ENCODE measurements at regions not wholly inside any gene's neighbourhood (a gene's known extent, or its start where the extent isn't known, plus 50 kb on each side); places are given as distances from the start of the nearest gene placed in this dataset.

DNA sequence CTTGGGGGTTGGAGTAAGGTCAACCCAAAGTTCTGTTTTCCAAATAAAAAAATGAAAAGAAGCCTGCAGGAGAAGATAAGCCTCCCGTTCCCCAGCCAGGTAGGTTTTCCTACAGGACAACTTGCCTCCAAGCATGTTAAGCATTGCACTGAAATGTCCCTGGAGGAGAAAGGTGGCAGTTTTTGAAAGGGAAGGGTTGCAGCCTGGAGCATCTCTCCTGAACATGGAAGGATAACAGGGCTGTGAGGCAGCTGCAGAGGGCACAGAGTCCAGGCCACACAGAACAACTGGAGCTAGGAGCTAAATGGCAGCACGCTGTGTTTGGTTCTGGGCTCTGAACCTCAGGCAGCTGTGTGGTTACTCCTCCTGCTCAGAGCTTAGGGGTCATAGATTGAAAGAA lies 452.9 kb downstream of the TCERG1L start:
- Histone ChIP-seq H4K20me1 (replicated peaks; ENCODE audit: insufficient read depth) (no peaks in the 10 kb centered on the region), H3K27me3 (ENCODE audit: insufficient read depth) (no peaks in the 10 kb centered on the region), H3F3A (replicated peaks; ENCODE audit: low read depth) (no peaks in the 10 kb centered on the region), H3K4me3 (no peak overlapping the region), H3K4me1 (ENCODE audit: insufficient read depth) (no peaks in the 10 kb centered on the region), H3K79me2 (replicated peaks; ENCODE audit: insufficient read depth) (no peaks in the 10 kb centered on the region), H2AFZ (no peak overlapping the region), H3K4me2 (no peak overlapping the region), H3K27ac (ENCODE audit: low read depth) (no peak overlapping the region), H3K36me3 (ENCODE audit: insufficient read depth) (0 out of 2 replicates have a peak, but pooled peaks cover 8% of the 10 kb centered on the region), H3K9me2 (ENCODE audit: insufficient read depth) (no peaks in the 10 kb centered on the region)
- ATAC-seq (no peak), DNase-seq (ENCODE audit: low spot score) (no peak)
- no peaks in the 10 kb centered on the region for H3K4me1 Mint-ChIP-seq
- no peak overlapping the region for H3K27ac Mint-ChIP-seq
- peaks cover 8% of the 10 kb centered on the region for H3K27me3 Mint-ChIP-seq (ENCODE audit: insufficient read depth, low read depth, poor library complexity)
- TF ChIP-seq, protein P1, sequence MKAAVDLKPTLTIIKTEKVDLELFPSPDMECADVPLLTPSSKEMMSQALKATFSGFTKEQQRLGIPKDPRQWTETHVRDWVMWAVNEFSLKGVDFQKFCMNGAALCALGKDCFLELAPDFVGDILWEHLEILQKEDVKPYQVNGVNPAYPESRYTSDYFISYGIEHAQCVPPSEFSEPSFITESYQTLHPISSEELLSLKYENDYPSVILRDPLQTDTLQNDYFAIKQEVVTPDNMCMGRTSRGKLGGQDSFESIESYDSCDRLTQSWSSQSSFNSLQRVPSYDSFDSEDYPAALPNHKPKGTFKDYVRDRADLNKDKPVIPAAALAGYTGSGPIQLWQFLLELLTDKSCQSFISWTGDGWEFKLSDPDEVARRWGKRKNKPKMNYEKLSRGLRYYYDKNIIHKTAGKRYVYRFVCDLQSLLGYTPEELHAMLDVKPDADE (IDR thresholded peaks at IDR 0.05) = no peak
- H3K9me3 Mint-ChIP-seq = peaks cover 87% of the 10 kb centered on the region
- H3K4me3 Mint-ChIP-seq = no peak overlapping the region
- H3K36me3 Mint-ChIP-seq (ENCODE audit: low read depth) = peaks cover 30% of the 10 kb centered on the region

DNA sequence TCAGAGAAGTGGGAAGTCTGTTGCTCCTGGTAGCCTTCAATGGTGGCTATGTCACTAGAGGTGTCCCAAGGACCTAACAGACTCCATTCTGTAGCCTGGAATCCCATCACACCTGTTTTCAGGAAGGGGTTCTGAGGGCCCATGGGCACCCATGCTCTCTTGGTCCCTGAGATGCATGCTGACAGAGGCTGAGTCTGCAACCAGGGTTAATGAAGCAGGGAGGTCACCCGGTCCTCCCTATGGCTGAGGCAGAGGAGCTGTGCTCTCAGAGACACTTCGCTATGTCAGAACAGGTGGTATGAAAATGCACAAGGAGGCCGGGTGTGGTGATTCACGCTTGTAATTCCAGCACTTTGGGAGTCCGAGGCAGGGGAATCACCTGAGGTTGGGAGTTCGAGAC lies 452.1 kb downstream of the TCERG1L start:
- no peaks in the 10 kb centered on the region for H3K79me2 ChIP-seq (replicated peaks; ENCODE audit: insufficient read depth)
- Mint-ChIP-seq H3K4me1 (no peaks in the 10 kb centered on the region), H3K27me3 (ENCODE audit: insufficient read depth, low read depth, poor library complexity) (peaks cover 8% of the 10 kb centered on the region), H3K9me3 (peaks cover 87% of the 10 kb centered on the region), H3K27ac (no peak overlapping the region), H3K36me3 (ENCODE audit: low read depth) (peaks cover 26% of the 10 kb centered on the region), H3K4me3 (no peak overlapping the region)
- H3K9me2 ChIP-seq (ENCODE audit: insufficient read depth) = no peaks in the 10 kb centered on the region
- H3K4me1 ChIP-seq (ENCODE audit: insufficient read depth) = no peaks in the 10 kb centered on the region
- H2AFZ ChIP-seq = no peak overlapping the region
- no peaks in the 10 kb centered on the region for H3K27me3 ChIP-seq (ENCODE audit: insufficient read depth)
- H3K27ac ChIP-seq (ENCODE audit: low read depth) = no peak overlapping the region
- H3K36me3 ChIP-seq (ENCODE audit: insufficient read depth) = 0 out of 2 replicates have a peak, but pooled peaks cover 4% of the 10 kb centered on the region
- no peak overlapping the region for H3K4me2 ChIP-seq
- ATAC-seq = no peak
- no peak overlapping the region for H3K4me3 ChIP-seq
- no peaks in the 10 kb centered on the region for H3F3A ChIP-seq (replicated peaks; ENCODE audit: low read depth)
- TF ChIP-seq EZH2phosphoT487 (IDR thresholded peaks at IDR 0.05; ENCODE audit: unreplicated experiment) (no peak), POLR2AphosphoS5 (IDR thresholded peaks at IDR 0.05; ENCODE audit: low read depth) (no peak), ZNF114 (CRISPR knock-in tag; IDR thresholded peaks at IDR 0.05) (no peak), NANOG (IDR thresholded peaks at IDR 0.05; ENCODE audit: borderline replicate concordance) (no peak), ZNF331 (CRISPR knock-in tag; IDR thresholded peaks at IDR 0.05; ENCODE audit: low read depth) (no peak)
- TF ChIP-seq, protein P2, sequence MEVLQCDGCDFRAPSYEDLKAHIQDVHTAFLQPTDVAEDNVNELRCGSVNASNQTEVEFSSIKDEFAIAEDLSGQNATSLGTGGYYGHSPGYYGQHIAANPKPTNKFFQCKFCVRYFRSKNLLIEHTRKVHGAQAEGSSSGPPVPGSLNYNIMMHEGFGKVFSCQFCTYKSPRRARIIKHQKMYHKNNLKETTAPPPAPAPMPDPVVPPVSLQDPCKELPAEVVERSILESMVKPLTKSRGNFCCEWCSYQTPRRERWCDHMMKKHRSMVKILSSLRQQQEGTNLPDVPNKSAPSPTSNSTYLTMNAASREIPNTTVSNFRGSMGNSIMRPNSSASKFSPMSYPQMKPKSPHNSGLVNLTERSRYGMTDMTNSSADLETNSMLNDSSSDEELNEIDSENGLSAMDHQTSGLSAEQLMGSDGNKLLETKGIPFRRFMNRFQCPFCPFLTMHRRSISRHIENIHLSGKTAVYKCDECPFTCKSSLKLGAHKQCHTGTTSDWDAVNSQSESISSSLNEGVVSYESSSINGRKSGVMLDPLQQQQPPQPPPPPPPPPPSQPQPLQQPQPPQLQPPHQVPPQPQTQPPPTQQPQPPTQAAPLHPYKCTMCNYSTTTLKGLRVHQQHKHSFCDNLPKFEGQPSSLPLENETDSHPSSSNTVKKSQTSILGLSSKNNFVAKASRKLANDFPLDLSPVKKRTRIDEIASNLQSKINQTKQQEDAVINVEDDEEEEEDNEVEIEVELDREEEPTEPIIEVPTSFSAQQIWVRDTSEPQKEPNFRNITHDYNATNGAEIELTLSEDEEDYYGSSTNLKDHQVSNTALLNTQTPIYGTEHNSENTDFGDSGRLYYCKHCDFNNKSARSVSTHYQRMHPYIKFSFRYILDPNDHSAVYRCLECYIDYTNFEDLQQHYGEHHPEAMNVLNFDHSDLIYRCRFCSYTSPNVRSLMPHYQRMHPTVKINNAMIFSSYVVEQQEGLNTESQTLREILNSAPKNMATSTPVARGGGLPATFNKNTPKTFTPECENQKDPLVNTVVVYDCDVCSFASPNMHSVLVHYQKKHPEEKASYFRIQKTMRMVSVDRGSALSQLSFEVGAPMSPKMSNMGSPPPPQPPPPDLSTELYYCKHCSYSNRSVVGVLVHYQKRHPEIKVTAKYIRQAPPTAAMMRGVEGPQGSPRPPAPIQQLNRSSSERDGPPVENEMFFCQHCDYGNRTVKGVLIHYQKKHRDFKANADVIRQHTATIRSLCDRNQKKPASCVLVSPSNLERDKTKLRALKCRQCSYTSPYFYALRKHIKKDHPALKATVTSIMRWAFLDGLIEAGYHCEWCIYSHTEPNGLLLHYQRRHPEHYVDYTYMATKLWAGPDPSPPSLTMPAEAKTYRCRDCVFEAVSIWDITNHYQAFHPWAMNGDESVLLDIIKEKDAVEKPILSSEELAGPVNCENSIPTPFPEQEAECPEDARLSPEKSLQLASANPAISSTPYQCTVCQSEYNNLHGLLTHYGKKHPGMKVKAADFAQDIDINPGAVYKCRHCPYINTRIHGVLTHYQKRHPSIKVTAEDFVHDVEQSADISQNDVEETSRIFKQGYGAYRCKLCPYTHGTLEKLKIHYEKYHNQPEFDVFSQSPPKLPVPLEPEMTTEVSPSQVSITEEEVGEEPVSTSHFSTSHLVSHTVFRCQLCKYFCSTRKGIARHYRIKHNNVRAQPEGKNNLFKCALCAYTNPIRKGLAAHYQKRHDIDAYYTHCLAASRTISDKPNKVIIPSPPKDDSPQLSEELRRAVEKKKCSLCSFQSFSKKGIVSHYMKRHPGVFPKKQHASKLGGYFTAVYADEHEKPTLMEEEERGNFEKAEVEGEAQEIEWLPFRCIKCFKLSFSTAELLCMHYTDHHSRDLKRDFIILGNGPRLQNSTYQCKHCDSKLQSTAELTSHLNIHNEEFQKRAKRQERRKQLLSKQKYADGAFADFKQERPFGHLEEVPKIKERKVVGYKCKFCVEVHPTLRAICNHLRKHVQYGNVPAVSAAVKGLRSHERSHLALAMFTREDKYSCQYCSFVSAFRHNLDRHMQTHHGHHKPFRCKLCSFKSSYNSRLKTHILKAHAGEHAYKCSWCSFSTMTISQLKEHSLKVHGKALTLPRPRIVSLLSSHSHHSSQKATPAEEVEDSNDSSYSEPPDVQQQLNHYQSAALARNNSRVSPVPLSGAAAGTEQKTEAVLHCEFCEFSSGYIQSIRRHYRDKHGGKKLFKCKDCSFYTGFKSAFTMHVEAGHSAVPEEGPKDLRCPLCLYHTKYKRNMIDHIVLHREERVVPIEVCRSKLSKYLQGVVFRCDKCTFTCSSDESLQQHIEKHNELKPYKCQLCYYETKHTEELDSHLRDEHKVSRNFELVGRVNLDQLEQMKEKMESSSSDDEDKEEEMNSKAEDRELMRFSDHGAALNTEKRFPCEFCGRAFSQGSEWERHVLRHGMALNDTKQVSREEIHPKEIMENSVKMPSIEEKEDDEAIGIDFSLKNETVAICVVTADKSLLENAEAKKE (CRISPR knock-in tag; IDR thresholded peaks at IDR 0.05) = no peak
- no peaks in the 10 kb centered on the region for H4K20me1 ChIP-seq (replicated peaks; ENCODE audit: insufficient read depth)
- DNase-seq (ENCODE audit: low spot score) = no peak

All from GM23338 (cell line).